ENCODE measurements at regions not wholly inside any gene's neighbourhood (a gene's known extent, or its start where the extent isn't known, plus 50 kb on each side); places are given as distances from the start of the nearest gene placed in this dataset.

DNA sequence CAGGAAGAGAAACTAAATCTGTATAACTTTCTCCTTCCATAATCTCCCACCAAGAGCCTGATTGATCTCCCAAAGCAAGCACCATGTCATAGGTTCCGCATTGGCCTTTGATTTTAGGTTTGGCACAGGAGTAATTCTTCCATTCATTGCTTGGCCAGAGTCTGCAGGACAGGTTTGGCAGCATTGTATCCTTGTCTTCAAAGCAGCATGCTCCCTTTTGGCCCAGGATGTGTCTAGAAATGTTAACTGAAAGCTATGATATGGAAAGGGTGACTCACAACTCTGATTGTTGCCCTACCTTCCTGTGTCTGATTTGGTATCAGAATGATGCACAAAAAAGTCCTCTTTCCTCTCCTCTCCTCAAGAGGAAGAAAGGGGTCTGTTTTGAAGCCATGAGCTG is 824.3 kb upstream of the PRMT6 start (continued):
- TF ChIP-seq, protein P1, sequence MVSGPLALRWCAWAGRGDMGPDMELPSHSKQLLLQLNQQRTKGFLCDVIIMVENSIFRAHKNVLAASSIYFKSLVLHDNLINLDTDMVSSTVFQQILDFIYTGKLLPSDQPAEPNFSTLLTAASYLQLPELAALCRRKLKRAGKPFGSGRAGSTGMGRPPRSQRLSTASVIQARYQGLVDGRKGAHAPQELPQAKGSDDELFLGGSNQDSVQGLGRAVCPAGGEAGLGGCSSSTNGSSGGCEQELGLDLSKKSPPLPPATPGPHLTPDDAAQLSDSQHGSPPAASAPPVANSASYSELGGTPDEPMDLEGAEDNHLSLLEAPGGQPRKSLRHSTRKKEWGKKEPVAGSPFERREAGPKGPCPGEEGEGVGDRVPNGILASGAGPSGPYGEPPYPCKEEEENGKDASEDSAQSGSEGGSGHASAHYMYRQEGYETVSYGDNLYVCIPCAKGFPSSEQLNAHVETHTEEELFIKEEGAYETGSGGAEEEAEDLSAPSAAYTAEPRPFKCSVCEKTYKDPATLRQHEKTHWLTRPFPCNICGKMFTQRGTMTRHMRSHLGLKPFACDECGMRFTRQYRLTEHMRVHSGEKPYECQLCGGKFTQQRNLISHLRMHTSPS (CRISPR knock-in tag; IDR thresholded peaks at IDR 0.05; ENCODE audit: low read depth) = no peak

DNA sequence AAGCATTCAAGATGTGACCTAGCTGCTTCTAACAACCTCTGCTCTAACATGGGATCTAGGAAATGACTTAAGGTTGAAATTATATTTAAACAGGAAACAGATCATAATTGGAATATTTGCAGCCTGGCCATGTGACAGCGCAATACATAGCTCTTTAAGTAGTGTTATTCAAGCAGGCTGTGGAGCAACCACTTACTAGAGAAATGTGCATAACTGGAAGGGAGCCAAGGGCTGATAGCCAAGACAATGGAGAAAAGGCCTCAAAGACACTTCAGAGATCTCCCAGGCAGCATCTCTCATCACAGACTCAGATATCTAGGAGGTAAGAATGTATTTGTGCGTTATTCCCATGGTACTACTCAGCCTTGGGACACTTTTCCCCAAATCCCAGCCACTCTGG is 823.0 kb upstream of the PRMT6 start:
- CTCF ChIA-PET (ENCODE audit: low intra/inter-chr PET ratio, low total read pairs) = no interaction called here
- Histone ChIP-seq H3K4me1 (ENCODE audit: insufficient read depth, low read length) (no peaks in the 10 kb centered on the region), H2AFZ (ENCODE audit: low read length) (no peak overlapping the region), H3K79me2 (ENCODE audit: insufficient read depth, low read length) (no peaks in the 10 kb centered on the region), H3K27ac (ENCODE audit: extremely low read length, insufficient read depth, low read length) (no peak overlapping the region), H3K27me3 (ENCODE audit: control insufficient read depth in 1 of 2, insufficient read depth in 2 of 2, low read length in 2 of 2) (no peaks in the 10 kb centered on the region), H3K9ac (ENCODE audit: insufficient read depth, low read depth, low read length) (no peak overlapping the region), H3K36me3 (replicated peaks in 1 of 2; ENCODE audit: control insufficient read depth in 1 of 2, insufficient read depth in 2 of 2, low read length in 2 of 2) (no peaks in the 10 kb centered on the region), H3K4me3 (replicated peaks in 1 of 3; ENCODE audit: insufficient read depth in 1 of 3, low read depth in 2 of 3, low read length in 3 of 3) (no peak overlapping the region), H3K4me2 (ENCODE audit: low read depth, low read length) (no peak overlapping the region), H4K20me1 (ENCODE audit: insufficient read depth, low read length) (no peaks in the 10 kb centered on the region), H3K9me3 (ENCODE audit: low read length) (peaks cover 73% of the 10 kb centered on the region)
- intact Hi-C loops (cut with micrococcal nuclease; ENCODE audit: unreplicated experiment) = no loop called here
- DNase-seq (ENCODE audit: low spot score) = no peak
- ATAC-seq = no peak
- WGBS (ENCODE audit: low lambda C conversion rate) = 4% methylated on average over 2 of the region's 2 CpGs
- FAIRE-seq = no peak
- TF ChIP-seq HNRNPUL1 (IDR thresholded peaks at IDR 0.05; ENCODE audit: low read depth, low read length) = no peak
- no peak for TF ChIP-seq HNRNPLL (IDR thresholded peaks at IDR 0.05; ENCODE audit: low read depth, low read length, poor library complexity, severe bottlenecking)
- TF ChIP-seq RAD21 (CRISPR knock-in tag; IDR thresholded peaks at IDR 0.05) = no peak
- TF ChIP-seq KLF12 (CRISPR knock-in tag; IDR thresholded peaks at IDR 0.05; ENCODE audit: borderline replicate concordance) = no peak
- TF ChIP-seq TBX2 (CRISPR knock-in tag; IDR thresholded peaks at IDR 0.05; ENCODE audit: borderline replicate concordance) = no peak
- no peak for TF ChIP-seq ZNF891 (CRISPR knock-in tag; IDR thresholded peaks at IDR 0.05)
- POLR2A ChIA-PET = no interaction called here
- no TSS peak for BruUV-seq (replicated peaks)
- in situ Hi-C loops (cut with HindIII; ENCODE audit: extremely low pct_ligation_motif_present, low pct_unique_long_range_greater_than_20kb) = no loop called here
